Nephron (organoid): ENCODE measurements at regions not wholly inside any gene's neighbourhood (a gene's known extent, or its start where the extent isn't known, plus 50 kb on each side); places are given as distances from the start of the nearest gene placed in this dataset.
"Not testable (repeated sequence)": the region's sequence is repeated elsewhere in the genome, so short reads cannot be mapped to it uniquely, and the experiment has no call there.

Source experiments
- H3K27ac Mint-ChIP-seq, 3 experiments: 2 replicates each; pipeline ENCODE4 v1.8.0; 2020; ENCODE audit warnings: mixed read lengths in 3 of 3, mild to moderate bottlenecking in 2 of 3, moderate library complexity in 1 of 3
- H3K27me3 Mint-ChIP-seq: 2 replicates; pipeline ENCODE4 v1.8.0; 2021; ENCODE audit warnings: low read depth, mild to moderate bottlenecking, moderate library complexity, mixed read lengths
- H3K36me3 Mint-ChIP-seq: 2 replicates; pipeline ENCODE4 v1.8.0; 2020; ENCODE audit warnings: low read depth, mixed read lengths
- H3K4me1 Mint-ChIP-seq: 2 replicates; pipeline ENCODE4 v1.8.0; 2020; ENCODE audit warnings: mixed read lengths
- H3K4me3 Mint-ChIP-seq, 3 experiments: 2 replicates each; pipeline ENCODE4 v1.8.0; 2020; ENCODE audit warnings: mild to moderate bottlenecking in 3 of 3, mixed read lengths in 3 of 3, moderate library complexity in 2 of 3
- H3K9me3 Mint-ChIP-seq: 2 replicates; pipeline ENCODE4 v1.8.0; 2020; ENCODE audit warnings: mixed read lengths
- TF ChIP-seq, protein P1 (sequence below), 3 experiments: fragments of 200-600 bp; sonication (generic); IDR thresholded peaks; one replicate each; pipeline ENCODE4 v1.5.0; 2021; ENCODE audit warnings: antibody characterized with exemption in 3 of 3; ENCODE audit not compliant: unreplicated experiment in 3 of 3

DNA sequence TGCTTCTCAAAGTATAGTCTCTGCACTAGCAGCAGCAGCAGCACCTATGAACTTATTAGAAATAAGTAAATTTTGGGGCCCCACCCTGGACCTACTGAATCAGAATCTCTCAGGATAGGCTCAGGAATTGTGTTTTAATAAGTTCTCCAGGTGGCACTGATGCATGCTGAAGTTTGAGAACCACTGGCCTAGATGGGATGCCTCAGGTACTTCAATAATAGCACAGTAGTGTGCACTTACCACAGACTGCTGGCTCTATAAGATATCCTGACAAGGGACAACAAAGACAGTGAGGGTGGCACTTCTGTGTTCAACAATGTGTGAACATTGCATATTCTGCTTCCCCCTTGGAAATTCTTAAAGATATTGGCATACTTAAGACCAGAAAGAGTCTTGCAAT lies 64.7 kb upstream of the HABP2 start:
- H3K27me3 Mint-ChIP-seq = no peaks in the 10 kb centered on the region
- peaks cover 9% of the 10 kb centered on the region for H3K4me1 Mint-ChIP-seq
- TF ChIP-seq, protein P1, sequence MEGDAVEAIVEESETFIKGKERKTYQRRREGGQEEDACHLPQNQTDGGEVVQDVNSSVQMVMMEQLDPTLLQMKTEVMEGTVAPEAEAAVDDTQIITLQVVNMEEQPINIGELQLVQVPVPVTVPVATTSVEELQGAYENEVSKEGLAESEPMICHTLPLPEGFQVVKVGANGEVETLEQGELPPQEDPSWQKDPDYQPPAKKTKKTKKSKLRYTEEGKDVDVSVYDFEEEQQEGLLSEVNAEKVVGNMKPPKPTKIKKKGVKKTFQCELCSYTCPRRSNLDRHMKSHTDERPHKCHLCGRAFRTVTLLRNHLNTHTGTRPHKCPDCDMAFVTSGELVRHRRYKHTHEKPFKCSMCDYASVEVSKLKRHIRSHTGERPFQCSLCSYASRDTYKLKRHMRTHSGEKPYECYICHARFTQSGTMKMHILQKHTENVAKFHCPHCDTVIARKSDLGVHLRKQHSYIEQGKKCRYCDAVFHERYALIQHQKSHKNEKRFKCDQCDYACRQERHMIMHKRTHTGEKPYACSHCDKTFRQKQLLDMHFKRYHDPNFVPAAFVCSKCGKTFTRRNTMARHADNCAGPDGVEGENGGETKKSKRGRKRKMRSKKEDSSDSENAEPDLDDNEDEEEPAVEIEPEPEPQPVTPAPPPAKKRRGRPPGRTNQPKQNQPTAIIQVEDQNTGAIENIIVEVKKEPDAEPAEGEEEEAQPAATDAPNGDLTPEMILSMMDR (IDR thresholded peaks at IDR 0.05; ENCODE audit: unreplicated experiment in 3 of 3) = no peak
- no peak overlapping the region for H3K27ac Mint-ChIP-seq
- H3K36me3 Mint-ChIP-seq = no peaks in the 10 kb centered on the region
- peaks cover 3% of the 10 kb centered on the region for H3K9me3 Mint-ChIP-seq
- H3K4me3 Mint-ChIP-seq = no peak overlapping the region

DNA sequence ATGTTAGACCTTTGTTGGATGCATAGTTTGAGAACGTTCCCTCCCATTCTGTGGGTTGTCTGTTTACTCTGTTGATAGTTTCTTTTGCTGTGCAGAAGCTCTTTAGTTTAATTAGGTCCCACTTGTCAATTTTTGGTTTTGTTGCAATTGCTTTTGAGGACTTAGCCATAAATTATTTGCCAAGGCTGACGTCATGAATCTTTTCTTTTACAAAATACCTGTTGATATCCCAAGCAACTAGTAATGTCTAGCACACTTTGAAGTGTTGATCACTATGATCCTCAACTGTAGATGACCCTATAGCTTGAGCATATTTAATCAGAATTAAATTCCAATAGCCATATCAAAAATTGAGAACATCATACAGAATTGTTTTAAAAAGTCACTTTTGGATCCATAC lies 63.3 kb upstream of the HABP2 start:
- not testable (repeated sequence) for H3K9me3 Mint-ChIP-seq, H3K36me3 Mint-ChIP-seq, H3K27me3 Mint-ChIP-seq, H3K4me3 Mint-ChIP-seq, H3K27ac Mint-ChIP-seq
- peaks cover 15% of the 10 kb centered on the region for H3K4me1 Mint-ChIP-seq

DNA sequence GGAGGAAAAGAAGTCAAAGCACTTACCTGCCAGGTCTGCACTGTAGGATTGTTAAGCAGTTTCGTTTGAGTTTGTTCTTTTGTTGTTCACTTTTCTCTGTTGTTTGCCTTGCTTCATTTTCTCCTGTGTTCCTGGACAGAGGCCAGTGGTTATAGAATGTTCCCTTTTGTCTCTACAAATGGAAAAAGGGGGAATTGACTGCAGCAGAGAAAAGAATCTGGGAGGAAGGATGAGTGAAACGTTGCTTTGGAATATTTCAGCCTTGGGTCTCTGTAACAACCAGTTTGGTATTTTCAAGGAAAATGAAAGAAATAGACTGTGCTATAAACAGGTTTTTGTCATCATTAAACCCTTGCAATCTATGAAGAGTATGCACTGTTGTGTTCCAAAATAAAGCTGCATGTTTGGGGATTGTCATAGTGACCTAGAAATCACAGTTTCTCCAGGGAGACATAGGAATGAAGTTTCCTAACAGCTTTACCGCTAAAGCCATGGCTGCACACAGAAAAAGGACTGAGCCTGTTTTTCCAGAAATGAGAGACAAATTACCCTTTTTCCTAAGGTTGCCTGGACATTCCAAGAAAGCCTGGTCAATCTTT lies 60.8 kb upstream of the HABP2 start:
- TF ChIP-seq, protein P1 (IDR thresholded peaks at IDR 0.05; ENCODE audit: unreplicated experiment in 3 of 3) = no peak
- Mint-ChIP-seq H3K4me3 (no peak overlapping the region), H3K27ac (peak overlapping the region in 2 of 3 experiments; percentile 4 to 66), H3K9me3 (no peaks in the 10 kb centered on the region), H3K36me3 (no peaks in the 10 kb centered on the region), H3K4me1 (peaks cover 38% of the 10 kb centered on the region), H3K27me3 (no peaks in the 10 kb centered on the region)

DNA sequence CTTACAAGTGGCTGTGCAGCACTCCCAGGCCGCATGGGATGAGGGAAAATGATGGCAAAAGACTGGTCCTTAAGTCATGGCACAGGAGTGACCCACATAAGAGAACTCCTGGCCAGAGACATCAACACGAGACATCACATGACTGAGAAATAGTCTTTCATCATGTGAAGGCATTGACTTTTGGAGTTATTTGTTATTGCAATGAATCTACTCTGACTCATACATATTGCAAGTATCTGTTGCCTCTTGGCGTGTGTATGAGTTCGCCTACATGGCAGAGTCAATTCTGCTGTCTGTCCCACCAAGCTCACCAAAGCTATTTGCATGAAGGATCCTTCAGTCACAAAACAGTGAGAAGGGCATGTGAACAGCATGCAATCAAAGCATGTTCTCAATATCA lies 59.7 kb upstream of the HABP2 start:
- Mint-ChIP-seq H3K9me3 (no peaks in the 10 kb centered on the region), H3K4me1 (peaks cover 46% of the 10 kb centered on the region), H3K36me3 (no peaks in the 10 kb centered on the region), H3K27me3 (no peaks in the 10 kb centered on the region), H3K27ac (peak overlapping the region in 1 of 3 experiments; percentile 35), H3K4me3 (no peak overlapping the region)
- TF ChIP-seq, protein P1 (IDR thresholded peaks at IDR 0.05; ENCODE audit: unreplicated experiment in 3 of 3) = no peak

DNA sequence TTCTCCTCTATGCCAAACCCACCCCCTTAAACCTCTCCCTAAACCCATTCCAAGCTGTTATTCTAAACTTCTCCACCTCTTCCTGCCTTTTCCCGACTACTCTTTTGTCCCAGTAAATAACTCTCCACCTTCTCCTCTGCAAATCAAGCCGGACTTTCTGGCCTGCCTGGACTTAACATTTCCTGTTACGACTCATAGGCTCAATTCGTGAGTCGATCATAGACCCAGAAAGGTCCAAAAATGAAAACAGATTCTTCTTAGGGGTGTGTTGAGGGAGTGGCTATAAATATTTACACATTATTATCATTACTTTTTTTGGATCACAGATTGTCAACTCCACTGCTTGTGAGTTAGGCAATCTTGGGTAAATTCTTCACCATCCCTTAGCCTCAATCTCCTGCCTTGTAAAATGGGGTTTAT lies 59.0 kb upstream of the HABP2 start:
- Mint-ChIP-seq H3K9me3 (no peaks in the 10 kb centered on the region), H3K36me3 (no peaks in the 10 kb centered on the region), H3K4me3 (no peak overlapping the region), H3K4me1 (peaks cover 51% of the 10 kb centered on the region), H3K27ac (peak overlapping the region in 2 of 3 experiments; percentile 25 to 35), H3K27me3 (peaks cover 5% of the 10 kb centered on the region)
- TF ChIP-seq, protein P1 (IDR thresholded peaks at IDR 0.05; ENCODE audit: unreplicated experiment in 3 of 3) = no peak

DNA sequence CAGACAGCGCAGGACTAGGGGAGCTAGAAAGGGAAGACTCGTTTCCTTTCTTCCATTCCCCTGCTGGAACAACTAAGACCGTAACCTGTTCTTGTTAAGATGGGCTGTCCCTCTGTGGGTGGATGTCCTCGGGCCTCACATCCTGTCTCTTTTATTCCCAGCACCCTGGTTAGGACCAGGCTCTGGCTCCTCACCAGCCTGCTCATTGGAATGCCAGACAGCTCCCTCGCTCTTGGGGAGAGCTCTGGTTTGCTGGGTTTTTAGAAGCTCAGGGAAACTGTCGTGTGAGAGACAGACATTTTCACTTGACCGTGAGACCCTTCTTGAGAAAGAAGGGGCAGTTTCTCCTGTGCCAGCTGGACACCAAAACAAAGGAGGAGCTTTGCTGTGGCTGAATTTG lies 58.1 kb upstream of the HABP2 start:
- Mint-ChIP-seq H3K9me3 (no peaks in the 10 kb centered on the region), H3K27ac (peak overlapping the region in 1 of 3 experiments; percentile 35), H3K4me1 (peaks cover 59% of the 10 kb centered on the region), H3K36me3 (no peaks in the 10 kb centered on the region), H3K27me3 (peaks cover 8% of the 10 kb centered on the region), H3K4me3 (no peak overlapping the region)
- TF ChIP-seq, protein P1 (IDR thresholded peaks at IDR 0.05; ENCODE audit: unreplicated experiment in 3 of 3) = no peak
